ENCODE measurements at regions not wholly inside any gene's neighbourhood (a gene's known extent, or its start where the extent isn't known, plus 50 kb on each side); places are given as distances from the start of the nearest gene placed in this dataset.
"Not testable (repeated sequence)": the region's sequence is repeated elsewhere in the genome, so short reads cannot be mapped to it uniquely, and the experiment has no call there.

DNA sequence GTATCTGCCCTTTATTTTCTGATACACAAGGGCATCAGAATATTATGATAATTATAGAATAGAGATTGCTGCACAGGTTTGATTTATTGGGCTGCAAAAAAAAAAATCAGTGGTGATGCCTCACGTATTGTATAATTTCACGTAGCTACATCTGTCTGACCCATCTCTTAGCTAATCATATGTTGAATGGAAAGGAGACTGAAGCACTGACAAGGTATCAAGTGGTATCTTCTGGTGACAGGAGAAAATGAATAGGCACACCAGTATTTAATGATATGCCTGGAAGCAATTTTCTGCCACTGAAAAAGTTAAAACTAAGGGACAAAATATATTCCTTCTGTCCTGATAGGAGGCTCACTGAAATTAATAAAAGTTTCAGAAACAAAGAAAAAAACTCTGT lies 837.2 kb upstream of the FBXO33 start:
- no peak for DNase-seq (ENCODE audit: low read depth, low spot score)

DNA sequence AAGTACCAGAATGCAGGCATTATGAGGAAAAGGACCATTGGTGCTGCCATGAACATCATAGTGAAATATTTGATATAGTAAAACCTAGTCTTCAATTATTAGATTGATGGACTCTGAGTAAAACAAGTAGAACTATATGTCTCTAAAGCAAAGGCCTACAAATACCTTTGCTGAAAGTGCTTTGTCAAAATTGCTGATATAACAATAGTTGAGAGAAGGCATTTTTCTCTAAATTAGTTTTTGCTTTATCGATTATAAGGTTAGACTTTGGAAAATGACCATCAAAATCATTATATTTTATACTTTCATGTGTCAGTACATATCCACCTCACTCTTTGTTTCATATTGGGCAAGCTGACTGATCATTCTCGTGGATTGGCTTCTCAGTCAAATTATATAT lies 836.0 kb upstream of the FBXO33 start:
- no peak for DNase-seq (ENCODE audit: low read depth, low spot score)

DNA sequence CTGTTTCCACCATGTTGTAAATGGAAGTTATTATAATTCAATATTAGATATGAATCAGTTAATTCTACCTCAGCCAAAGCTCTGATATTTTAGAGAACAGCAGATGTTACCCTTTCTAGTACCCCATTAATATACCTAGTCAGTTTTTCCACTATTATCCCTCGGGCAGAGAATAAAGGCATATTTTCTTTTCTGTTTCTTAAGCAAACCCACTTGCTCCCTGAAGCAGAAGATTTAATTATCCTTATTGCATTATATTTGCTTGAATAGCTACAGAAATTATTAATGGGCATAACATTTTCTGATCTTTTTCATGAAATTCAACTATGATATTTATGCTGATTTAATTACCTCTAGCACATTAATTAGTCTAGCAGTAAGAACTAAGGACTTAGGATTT lies 832.9 kb upstream of the FBXO33 start:
- DNase-seq (ENCODE audit: low read depth, low spot score): no peak

- DNase-seq (ENCODE audit: low read depth, low spot score): no peak
These were observed 820.7 kb upstream of the FBXO33 start for GRCh38 chr14:40252817-40253447.

GRCh38 chr14:40248671-40249070 lies 816.4 kb upstream of the FBXO33 start:
- DNase-seq (ENCODE audit: low read depth, low spot score): no peak

DNA sequence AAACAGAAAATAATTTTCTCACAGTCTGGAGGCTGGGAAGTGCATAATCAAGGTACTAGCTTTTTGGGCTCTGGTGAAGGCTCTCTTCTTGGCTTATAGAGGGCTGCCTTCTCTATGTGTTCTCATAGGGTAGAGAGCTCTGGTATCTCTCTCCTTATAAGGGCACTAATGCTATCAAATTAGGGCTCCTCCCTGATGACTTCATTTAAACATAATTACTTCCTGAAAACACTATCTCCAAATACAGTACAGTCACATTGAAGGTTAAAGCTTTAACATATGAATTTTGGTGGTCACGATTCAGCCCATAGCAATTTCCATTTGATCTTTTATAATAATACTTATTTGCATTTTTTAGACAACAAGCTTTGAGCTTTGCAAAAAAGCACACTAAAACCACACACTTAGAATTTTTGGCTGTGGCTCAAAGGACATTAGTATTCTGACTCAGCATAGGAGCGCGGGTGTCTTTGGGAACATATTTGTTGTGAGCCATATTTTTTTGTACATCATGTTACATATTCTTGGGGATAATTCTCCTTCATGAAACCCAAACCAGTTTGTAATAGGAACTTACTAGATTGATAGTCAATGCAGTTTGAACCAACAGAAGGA lies 808.1 kb upstream of the FBXO33 start:
- DNase-seq (ENCODE audit: low read depth, low spot score): peak; percentile 70

- DNase-seq (ENCODE audit: low read depth, low spot score): no peak
These were observed 800.1 kb upstream of the FBXO33 start for GRCh38 chr14:40232302-40232701.

GRCh38 chr14:40229676-40230075 lies 797.4 kb upstream of the FBXO33 start:
- DNase-seq (ENCODE audit: low read depth, low spot score): no peak

DNA sequence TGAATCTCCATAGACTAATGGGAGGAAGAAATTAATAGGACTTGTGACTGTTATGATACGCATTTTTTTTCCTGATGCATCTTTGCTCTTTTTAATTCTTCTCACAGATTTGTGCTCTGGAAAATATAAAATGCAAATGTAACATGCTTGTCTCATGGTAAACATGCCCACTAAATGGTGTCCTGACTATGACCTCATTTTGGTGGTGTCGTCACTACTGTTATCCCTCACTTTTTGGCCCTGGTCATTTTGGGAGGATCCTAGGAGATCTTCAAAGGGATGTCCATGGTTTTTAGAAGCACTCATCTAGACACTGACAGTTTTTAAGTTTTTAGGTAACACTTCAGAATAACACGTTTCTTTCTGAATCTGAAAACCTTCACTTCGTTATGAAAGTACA lies 790.8 kb upstream of the FBXO33 start:
- no peak for DNase-seq (ENCODE audit: low read depth, low spot score)

GRCh38 chr14:40221428-40221827 lies 789.2 kb upstream of the FBXO33 start:
- no peak for DNase-seq (ENCODE audit: low read depth, low spot score)

DNA sequence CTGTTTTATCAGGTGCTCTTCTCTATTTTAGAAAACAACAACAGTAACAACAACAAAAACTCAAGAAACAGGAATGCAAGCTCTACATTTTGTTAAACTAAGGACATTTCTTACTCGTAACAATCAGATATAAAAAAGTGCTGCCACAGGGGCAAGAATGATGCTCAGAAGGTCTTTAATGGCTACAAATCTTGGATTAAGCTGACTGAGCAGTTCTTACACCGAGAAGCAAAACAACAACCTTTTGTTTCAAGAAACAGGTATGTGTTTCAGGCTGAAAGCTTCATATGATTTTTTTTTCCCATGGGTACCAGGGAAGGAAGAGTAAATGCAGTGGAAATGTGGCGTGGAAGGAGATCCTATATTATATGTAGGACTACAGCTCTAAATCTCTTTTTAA lies 786.8 kb upstream of the FBXO33 start:
- no peak for DNase-seq (ENCODE audit: low read depth, low spot score)

DNA sequence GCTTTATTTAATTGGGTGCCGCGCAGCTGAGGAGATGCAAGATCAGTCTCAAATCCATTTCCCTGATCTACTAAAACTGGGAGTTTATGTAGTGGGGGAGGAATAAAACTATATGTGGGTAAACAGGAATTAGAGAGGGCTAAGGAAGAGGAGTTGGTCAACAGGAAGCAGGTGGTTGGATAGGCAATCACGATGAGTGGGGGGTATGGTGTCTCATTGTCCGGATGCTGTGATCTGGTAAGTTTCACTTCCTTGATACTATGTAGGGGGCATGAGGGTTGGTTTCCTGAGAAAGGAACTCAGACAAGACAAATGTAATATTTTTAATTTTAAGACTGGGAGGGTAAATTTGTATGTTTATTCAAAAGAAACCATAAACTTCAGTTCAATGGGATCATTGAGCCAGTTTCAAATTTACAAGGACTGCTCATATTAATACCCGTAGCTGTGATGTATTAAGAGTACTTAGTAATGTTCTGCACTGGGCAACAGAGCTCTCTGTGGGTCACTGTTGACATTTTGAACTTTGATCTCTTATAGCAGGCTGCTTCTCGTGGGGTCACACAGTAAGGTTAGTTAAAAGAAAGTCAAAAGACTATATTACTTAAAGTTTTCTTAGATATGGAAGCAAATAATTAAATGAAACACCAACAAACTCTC lies 786.2 kb upstream of the FBXO33 start:
- no peak for DNase-seq (ENCODE audit: low read depth, low spot score)

- DNase-seq (ENCODE audit: low read depth, low spot score): no peak
These were observed 784.7 kb upstream of the FBXO33 start for GRCh38 chr14:40216976-40217375.

DNA sequence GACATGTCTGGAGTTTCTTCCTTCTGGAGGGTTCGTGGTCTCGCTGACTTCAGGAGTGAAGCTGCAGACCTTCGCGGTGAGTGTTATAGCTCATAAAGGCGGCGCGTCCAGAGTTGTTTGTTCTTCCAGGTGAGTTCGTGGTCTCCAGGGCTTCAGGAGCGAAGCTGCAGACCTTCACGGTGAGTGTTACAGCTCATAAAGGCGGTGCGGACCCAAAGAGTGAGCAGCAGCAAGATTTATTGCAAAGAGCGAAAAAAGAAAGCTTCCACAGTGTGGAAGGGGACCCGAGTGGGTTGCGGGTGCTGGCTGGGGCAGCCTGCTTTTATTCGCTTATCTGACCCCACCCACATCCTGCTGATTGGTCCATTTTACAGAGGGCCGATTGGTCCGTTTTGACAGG lies 784.2 kb upstream of the FBXO33 start:
- not testable (repeated sequence) for DNase-seq (ENCODE audit: low read depth, low spot score)

- DNase-seq (ENCODE audit: low read depth, low spot score): no peak
These were observed 781.5 kb upstream of the FBXO33 start for GRCh38 chr14:40213701-40214100.

- no peak for DNase-seq (ENCODE audit: low read depth, low spot score)
These were observed 772.4 kb upstream of the FBXO33 start for GRCh38 chr14:40204441-40205175.

GRCh38 chr14:40199101-40199500 lies 766.9 kb upstream of the FBXO33 start:
- DNase-seq (ENCODE audit: low read depth, low spot score): no peak

GRCh38 chr14:40197344-40197743 lies 765.1 kb upstream of the FBXO33 start:
- no peak for DNase-seq (ENCODE audit: low read depth, low spot score)

DNA sequence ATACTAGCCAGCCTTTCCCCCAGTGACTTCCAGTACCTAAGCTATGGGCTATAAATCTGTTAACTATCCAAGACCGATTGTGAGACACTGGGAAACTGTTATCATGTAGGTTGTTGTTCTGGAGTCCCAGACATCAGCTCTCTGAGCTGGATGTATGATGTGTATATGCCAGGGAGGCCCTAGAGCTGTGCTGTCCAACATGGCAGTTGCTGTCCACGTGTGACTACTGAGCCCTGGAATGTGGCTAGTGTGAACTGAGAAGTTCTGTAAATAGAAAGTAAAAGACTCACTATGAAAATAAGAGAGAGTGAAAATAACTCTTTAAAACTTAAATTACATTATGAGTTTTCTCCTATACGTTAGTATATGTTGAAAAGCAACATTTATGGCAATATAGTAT lies 755.8 kb upstream of the FBXO33 start:
- DNase-seq (ENCODE audit: low read depth, low spot score): peak; percentile 63

GRCh38 chr14:40164083-40164482 lies 731.9 kb upstream of the FBXO33 start:
- peak; percentile 30 for DNase-seq (ENCODE audit: low read depth, low spot score)

GRCh38 chr14:40139657-40140056 lies 707.4 kb upstream of the FBXO33 start:
- no peak for DNase-seq (ENCODE audit: low read depth, low spot score)

- DNase-seq (ENCODE audit: low read depth, low spot score): no peak
These were observed 701.2 kb upstream of the FBXO33 start for GRCh38 chr14:40133463-40133862.

DNA sequence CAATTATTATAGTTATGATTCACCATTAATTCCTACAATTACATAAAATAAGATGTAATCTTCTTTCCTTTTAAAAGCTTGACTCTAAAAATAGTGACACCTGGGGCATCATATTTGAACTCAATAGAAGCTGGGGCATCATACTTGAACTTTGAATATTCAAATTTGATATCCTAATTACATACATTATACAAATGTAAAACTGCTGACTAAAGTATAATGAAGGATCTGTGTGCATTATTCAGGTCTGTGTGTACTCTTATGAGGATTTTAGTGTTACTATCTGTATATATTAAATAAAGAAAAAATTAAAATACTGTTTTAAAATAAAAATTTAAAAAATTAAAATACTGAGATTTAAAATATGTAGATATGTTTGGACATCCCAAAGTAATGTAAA lies 696.9 kb upstream of the FBXO33 start:
- no peak for DNase-seq (ENCODE audit: low read depth, low spot score)
